Stimulated activated memory B cell treated with anti-CD40 and anti-IgM and Interleukin-4, amounts not matched to agents 10 μg/mL and 1 μg/mL and 100 μg/mL, for 72 hours (primary cell): ENCODE measurements at regions not wholly inside any gene's neighbourhood (a gene's known extent, or its start where the extent isn't known, plus 50 kb on each side); places are given as distances from the start of the nearest gene placed in this dataset.
A peak's percentile ranks its signal among the peaks of the same experiment; 100 is the strongest.
"Not testable (repeated sequence)": the region's sequence is repeated elsewhere in the genome, so short reads cannot be mapped to it uniquely, and the experiment has no call there.

Experiments used
- ATAC-seq: fragments of 150-1000 bp; cut with Tn5 transposase; 2 replicates; pipeline ENCODE4 v1.10.0; 2021
- H3K27ac Mint-ChIP-seq: one replicate; pipeline ENCODE4 v1.8.0; 2022; ENCODE audit warnings: mild to moderate bottlenecking, mixed read lengths
- H3K27me3 Mint-ChIP-seq: one replicate; pipeline ENCODE4 v1.8.0; 2022; ENCODE audit warnings: mixed read lengths
- H3K36me3 Mint-ChIP-seq: one replicate; pipeline ENCODE4 v1.8.0; 2022; ENCODE audit warnings: mixed read lengths
- H3K4me1 Mint-ChIP-seq: one replicate; pipeline ENCODE4 v1.8.0; 2022; ENCODE audit warnings: mixed read lengths
- H3K4me3 Mint-ChIP-seq: one replicate; pipeline ENCODE4 v1.8.0; 2022; ENCODE audit warnings: mild to moderate bottlenecking, moderate library complexity, mixed read lengths
- H3K9me3 Mint-ChIP-seq: one replicate; pipeline ENCODE4 v1.8.0; 2022; ENCODE audit warnings: mixed read lengths

GRCh38 chr6:147935656-147936055 lies 407.0 kb upstream of the SASH1 start:
- H3K9me3 Mint-ChIP-seq = peaks cover 8% of the 10 kb centered on the region

GRCh38 chr6:147936703-147937470 lies 405.8 kb upstream of the SASH1 start:
- Mint-ChIP-seq H3K27ac (no peak overlapping the region), H3K4me3 (no peak overlapping the region), H3K27me3 (no peaks in the 10 kb centered on the region), H3K9me3 (peaks cover 8% of the 10 kb centered on the region), H3K36me3 (no peaks in the 10 kb centered on the region), H3K4me1 (no peaks in the 10 kb centered on the region)
- ATAC-seq = no peak

More at GRCh38 chr6:147935656-147936055, 407.0 kb upstream of the SASH1 start:
- Mint-ChIP-seq H3K27ac (no peak overlapping the region), H3K36me3 (no peaks in the 10 kb centered on the region), H3K27me3 (no peaks in the 10 kb centered on the region), H3K4me1 (no peaks in the 10 kb centered on the region), H3K4me3 (no peak overlapping the region)
- no peak for ATAC-seq

- no peak overlapping the region for H3K4me3 Mint-ChIP-seq
- no peak overlapping the region for H3K27ac Mint-ChIP-seq
- ATAC-seq = no peak
- H3K36me3 Mint-ChIP-seq = no peaks in the 10 kb centered on the region
- H3K27me3 Mint-ChIP-seq = no peaks in the 10 kb centered on the region
- peaks cover 21% of the 10 kb centered on the region for H3K9me3 Mint-ChIP-seq
- no peaks in the 10 kb centered on the region for H3K4me1 Mint-ChIP-seq
These were observed 401.5 kb upstream of the SASH1 start for GRCh38 chr6:147941143-147941542.

- H3K4me3 Mint-ChIP-seq = no peak overlapping the region
- no peaks in the 10 kb centered on the region for H3K36me3 Mint-ChIP-seq
- peaks cover 20% of the 10 kb centered on the region for H3K9me3 Mint-ChIP-seq
- H3K27me3 Mint-ChIP-seq = no peaks in the 10 kb centered on the region
- H3K4me1 Mint-ChIP-seq = no peaks in the 10 kb centered on the region
- no peak for ATAC-seq
- no peak overlapping the region for H3K27ac Mint-ChIP-seq
These were observed 400.3 kb upstream of the SASH1 start for GRCh38 chr6:147942363-147942762.

- Mint-ChIP-seq H3K36me3 (no peaks in the 10 kb centered on the region), H3K4me3 (no peak overlapping the region), H3K4me1 (no peaks in the 10 kb centered on the region), H3K27ac (no peak overlapping the region), H3K9me3 (peaks cover 20% of the 10 kb centered on the region), H3K27me3 (no peaks in the 10 kb centered on the region)
- no peak for ATAC-seq
These were observed 398.5 kb upstream of the SASH1 start for GRCh38 chr6:147944122-147944521.

- no peak overlapping the region for H3K4me3 Mint-ChIP-seq
- peaks cover 19% of the 10 kb centered on the region for H3K9me3 Mint-ChIP-seq
- H3K36me3 Mint-ChIP-seq = no peaks in the 10 kb centered on the region
- no peak overlapping the region for H3K27ac Mint-ChIP-seq
- ATAC-seq = no peak
- no peaks in the 10 kb centered on the region for H3K4me1 Mint-ChIP-seq
- H3K27me3 Mint-ChIP-seq = no peaks in the 10 kb centered on the region
These were observed 395.1 kb upstream of the SASH1 start for GRCh38 chr6:147947521-147947920.

- ATAC-seq = peak; percentile 36
These were observed 392.5 kb upstream of the SASH1 start for GRCh38 chr6:147949981-147950622.

GRCh38 chr6:147950623-147950987 lies 392.0 kb upstream of the SASH1 start:
- no peaks in the 10 kb centered on the region for H3K4me1 Mint-ChIP-seq
- H3K9me3 Mint-ChIP-seq = peaks cover 5% of the 10 kb centered on the region
- ATAC-seq = no peak
- no peak overlapping the region for H3K4me3 Mint-ChIP-seq
- no peaks in the 10 kb centered on the region for H3K36me3 Mint-ChIP-seq
- no peak overlapping the region for H3K27ac Mint-ChIP-seq
- no peaks in the 10 kb centered on the region for H3K27me3 Mint-ChIP-seq

More at GRCh38 chr6:147949981-147950622, 392.5 kb upstream of the SASH1 start:
- Mint-ChIP-seq H3K9me3 (peaks cover 9% of the 10 kb centered on the region), H3K4me1 (no peaks in the 10 kb centered on the region), H3K36me3 (no peaks in the 10 kb centered on the region), H3K27me3 (no peaks in the 10 kb centered on the region), H3K27ac (no peak overlapping the region), H3K4me3 (no peak overlapping the region)

- no peaks in the 10 kb centered on the region for H3K36me3 Mint-ChIP-seq
- ATAC-seq = no peak
- peaks cover 2% of the 10 kb centered on the region for H3K9me3 Mint-ChIP-seq
- no peaks in the 10 kb centered on the region for H3K4me1 Mint-ChIP-seq
- no peaks in the 10 kb centered on the region for H3K27me3 Mint-ChIP-seq
- H3K4me3 Mint-ChIP-seq = no peak overlapping the region
- no peak overlapping the region for H3K27ac Mint-ChIP-seq
These were observed 390.9 kb upstream of the SASH1 start for GRCh38 chr6:147951726-147952125.

- no peaks in the 10 kb centered on the region for H3K4me1 Mint-ChIP-seq
- no peaks in the 10 kb centered on the region for H3K36me3 Mint-ChIP-seq
- H3K4me3 Mint-ChIP-seq = no peak overlapping the region
- H3K27me3 Mint-ChIP-seq = no peaks in the 10 kb centered on the region
- ATAC-seq = no peak
- H3K27ac Mint-ChIP-seq = no peak overlapping the region
- peaks cover 2% of the 10 kb centered on the region for H3K9me3 Mint-ChIP-seq
These were observed 387.7 kb upstream of the SASH1 start for GRCh38 chr6:147954938-147955337.

GRCh38 chr6:147958683-147959082 lies 384.0 kb upstream of the SASH1 start:
- H3K4me1 Mint-ChIP-seq = no peaks in the 10 kb centered on the region
- H3K27me3 Mint-ChIP-seq = no peaks in the 10 kb centered on the region
- H3K4me3 Mint-ChIP-seq = no peak overlapping the region
- no peak overlapping the region for H3K27ac Mint-ChIP-seq
- ATAC-seq = no peak
- no peaks in the 10 kb centered on the region for H3K36me3 Mint-ChIP-seq
- H3K9me3 Mint-ChIP-seq = no peaks in the 10 kb centered on the region

- H3K4me3 Mint-ChIP-seq = no peak overlapping the region
- H3K36me3 Mint-ChIP-seq = no peaks in the 10 kb centered on the region
- H3K27me3 Mint-ChIP-seq = no peaks in the 10 kb centered on the region
- H3K4me1 Mint-ChIP-seq = no peaks in the 10 kb centered on the region
- H3K27ac Mint-ChIP-seq = no peak overlapping the region
- no peak for ATAC-seq
- H3K9me3 Mint-ChIP-seq = no peaks in the 10 kb centered on the region
These were observed 381.0 kb upstream of the SASH1 start for GRCh38 chr6:147961481-147962141.

- H3K27me3 Mint-ChIP-seq, ATAC-seq, H3K27ac Mint-ChIP-seq, H3K4me1 Mint-ChIP-seq, H3K36me3 Mint-ChIP-seq, H3K4me3 Mint-ChIP-seq, H3K9me3 Mint-ChIP-seq: not testable (repeated sequence)
These were observed 377.2 kb upstream of the SASH1 start for GRCh38 chr6:147965448-147965847.

- Mint-ChIP-seq H3K4me3 (no peak overlapping the region), H3K36me3 (no peaks in the 10 kb centered on the region), H3K27me3 (no peaks in the 10 kb centered on the region), H3K4me1 (no peaks in the 10 kb centered on the region), H3K27ac (no peak overlapping the region), H3K9me3 (peaks cover 3% of the 10 kb centered on the region)
- ATAC-seq = no peak
These were observed 371.7 kb upstream of the SASH1 start for GRCh38 chr6:147970970-147971369.

GRCh38 chr6:147972448-147972847 lies 370.2 kb upstream of the SASH1 start:
- Mint-ChIP-seq H3K27me3 (no peaks in the 10 kb centered on the region), H3K9me3 (peaks cover 3% of the 10 kb centered on the region), H3K27ac (no peak overlapping the region), H3K4me1 (no peaks in the 10 kb centered on the region), H3K4me3 (no peak overlapping the region), H3K36me3 (no peaks in the 10 kb centered on the region)
- no peak for ATAC-seq

GRCh38 chr6:147973806-147974205 lies 368.8 kb upstream of the SASH1 start:
- Mint-ChIP-seq H3K4me3 (no peak overlapping the region), H3K27ac (no peak overlapping the region), H3K9me3 (peaks cover 3% of the 10 kb centered on the region), H3K4me1 (no peaks in the 10 kb centered on the region), H3K36me3 (no peaks in the 10 kb centered on the region), H3K27me3 (no peaks in the 10 kb centered on the region)
- ATAC-seq = no peak
